ENCODE measurements at regions not wholly inside any gene's neighbourhood (a gene's known extent, or its start where the extent isn't known, plus 50 kb on each side); places are given as distances from the start of the nearest gene placed in this dataset.

DNA sequence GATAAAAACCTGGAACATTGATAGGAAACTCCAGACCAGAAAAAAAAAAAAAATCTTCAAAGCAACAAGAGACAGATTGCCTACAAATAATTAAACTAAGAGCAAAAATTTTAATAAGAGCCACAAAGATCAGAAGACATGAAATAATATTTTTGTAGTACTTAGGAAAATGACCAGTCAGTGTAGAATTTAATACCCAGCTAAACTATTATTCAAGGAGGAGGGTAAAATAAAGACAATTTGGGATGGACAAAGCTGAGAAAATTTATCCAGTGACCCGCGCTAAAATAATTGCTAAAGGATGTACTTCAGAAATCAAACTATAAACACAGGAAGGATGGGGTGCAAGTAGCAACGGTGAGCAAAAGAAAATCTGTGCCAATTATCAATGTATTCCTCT is 133.2 kb downstream of the AQP9 start:
- no peak for DNase-seq

DNA sequence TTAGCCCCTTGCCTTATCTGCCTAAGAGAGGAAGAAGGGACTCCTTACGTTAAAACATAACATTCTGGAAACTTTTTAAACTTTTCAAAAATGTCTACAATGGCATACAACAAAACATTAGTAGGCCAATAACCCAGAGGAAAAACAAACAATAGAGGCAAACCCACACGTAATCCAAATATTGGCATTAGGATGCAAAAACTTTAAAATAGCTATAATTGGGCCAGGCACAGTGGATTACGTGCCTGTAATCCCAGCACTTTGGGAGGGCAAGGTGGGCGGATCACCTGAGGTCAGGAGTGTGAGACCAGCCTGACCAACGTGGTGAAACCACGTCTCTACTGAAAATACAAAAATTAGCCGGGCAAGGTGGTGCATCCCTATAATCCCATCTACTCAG is 134.9 kb downstream of the AQP9 start:
- no peak for DNase-seq

DNA sequence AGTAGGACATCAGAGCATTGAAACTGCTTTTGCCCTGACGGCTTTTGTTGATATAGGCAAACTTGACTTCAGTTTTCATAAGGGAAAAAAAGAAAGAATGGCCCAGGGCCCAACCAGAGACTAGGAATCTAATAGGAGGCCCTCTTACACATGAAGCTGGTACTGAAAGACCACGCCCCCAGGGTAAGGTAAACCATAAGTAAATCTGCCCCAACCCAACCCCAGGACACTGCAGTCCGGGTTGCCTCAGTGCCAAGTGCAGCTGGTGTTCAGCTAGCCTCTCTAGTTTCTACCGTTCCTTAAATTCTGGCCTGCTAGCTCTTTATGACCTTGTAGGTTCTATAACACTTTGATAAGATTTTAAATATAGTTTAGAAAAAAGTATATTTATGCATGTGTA is 136.7 kb downstream of the AQP9 start:
- DNase-seq = no peak

DNA sequence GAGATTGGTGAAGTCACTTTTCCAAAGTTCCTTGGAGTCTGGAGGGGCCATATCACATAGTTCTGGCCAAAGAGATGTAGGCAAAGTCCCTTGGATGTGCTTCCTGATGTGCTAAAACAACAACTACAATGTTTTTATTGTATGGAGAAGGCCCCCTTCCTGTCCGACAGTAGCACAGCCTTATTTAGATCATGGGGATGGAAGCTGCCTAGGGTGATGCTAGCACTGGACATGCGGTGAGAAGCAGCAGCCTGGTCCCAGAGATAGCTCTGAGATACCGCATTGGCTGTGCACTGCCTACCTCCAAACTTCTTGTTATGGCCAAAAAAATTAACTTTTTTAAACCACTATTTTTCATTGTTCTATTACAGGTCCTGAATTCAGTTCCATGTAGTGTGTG is 137.6 kb downstream of the AQP9 start:
- DNase-seq = no peak

DNA sequence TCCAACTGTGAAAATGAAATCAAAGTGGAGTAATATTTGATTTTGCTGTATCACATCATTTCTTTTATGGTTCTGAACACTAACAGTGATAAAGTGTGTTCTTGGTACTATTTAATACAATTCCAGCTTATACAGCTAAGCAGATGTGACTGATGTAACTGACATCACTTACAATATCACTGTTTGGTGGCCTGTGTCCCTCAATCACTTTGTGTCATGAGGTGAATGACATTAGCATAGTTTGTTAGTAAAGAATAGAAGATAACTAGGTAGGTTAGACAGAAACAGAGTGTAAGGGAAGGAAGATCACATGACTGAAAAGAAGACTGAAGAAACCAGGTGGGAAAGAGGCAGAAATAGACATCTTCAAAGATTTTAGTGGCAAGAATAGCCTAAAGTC is 138.7 kb downstream of the AQP9 start:
- no peak for DNase-seq

DNA sequence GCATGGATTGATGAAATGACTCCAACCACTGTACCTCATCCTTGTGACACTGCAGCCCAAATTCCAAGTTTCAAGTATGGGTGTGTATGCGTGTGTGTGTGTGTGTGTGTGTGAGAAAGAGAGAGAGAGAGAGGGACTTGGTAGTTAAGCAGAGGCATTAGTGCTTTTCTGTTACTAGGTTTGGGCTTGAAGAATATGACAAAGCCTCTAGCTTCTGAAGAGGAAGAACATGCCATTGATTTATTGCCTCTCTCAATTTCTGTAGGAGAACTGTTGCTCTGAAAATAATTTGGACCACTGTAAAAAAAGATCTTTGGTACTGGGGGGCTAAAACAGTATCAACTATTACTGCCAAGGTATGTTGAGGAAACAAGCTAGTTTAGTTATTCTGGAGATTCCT is 139.2 kb downstream of the AQP9 start:
- no peak for DNase-seq

DNA sequence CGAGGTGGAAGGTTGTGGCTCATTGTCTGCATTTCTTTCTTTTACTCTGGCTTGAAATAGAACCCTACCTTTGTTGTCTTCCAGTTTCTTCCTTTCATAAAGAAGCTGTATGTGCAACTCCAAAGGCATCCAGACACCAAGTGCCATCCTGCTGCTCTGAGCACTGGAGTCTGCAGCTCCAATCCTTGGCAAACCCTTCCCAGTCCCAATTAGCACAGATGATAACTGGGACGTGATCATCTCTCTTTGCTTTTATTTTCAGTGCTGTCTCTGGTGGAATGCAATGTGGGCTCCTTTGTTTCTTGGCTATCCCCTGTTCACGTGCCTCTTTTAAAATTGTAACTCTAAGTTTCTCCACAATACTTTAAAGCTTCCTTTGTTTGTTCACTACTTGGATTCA is 140.9 kb downstream of the AQP9 start:
- no peak for DNase-seq

DNA sequence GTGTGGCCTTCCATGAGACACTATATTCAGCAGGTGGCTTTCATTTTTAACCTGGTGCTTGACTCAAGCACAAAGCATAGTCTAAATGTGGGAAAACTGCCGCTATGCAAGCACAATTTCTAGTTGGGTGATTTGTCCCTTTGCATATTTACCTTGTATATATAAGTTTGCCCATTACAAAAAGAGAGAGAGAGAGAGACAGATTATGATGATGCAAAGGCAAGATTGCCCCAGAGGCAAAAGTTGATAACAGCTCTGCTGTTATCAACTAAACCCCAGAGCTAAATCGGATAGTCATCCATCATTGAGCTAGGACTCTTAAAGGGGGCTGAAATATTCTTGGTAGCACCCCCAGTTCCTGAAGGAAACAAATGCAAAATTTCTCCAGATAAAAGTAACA is 141.5 kb downstream of the AQP9 start:
- no peak for DNase-seq

DNA sequence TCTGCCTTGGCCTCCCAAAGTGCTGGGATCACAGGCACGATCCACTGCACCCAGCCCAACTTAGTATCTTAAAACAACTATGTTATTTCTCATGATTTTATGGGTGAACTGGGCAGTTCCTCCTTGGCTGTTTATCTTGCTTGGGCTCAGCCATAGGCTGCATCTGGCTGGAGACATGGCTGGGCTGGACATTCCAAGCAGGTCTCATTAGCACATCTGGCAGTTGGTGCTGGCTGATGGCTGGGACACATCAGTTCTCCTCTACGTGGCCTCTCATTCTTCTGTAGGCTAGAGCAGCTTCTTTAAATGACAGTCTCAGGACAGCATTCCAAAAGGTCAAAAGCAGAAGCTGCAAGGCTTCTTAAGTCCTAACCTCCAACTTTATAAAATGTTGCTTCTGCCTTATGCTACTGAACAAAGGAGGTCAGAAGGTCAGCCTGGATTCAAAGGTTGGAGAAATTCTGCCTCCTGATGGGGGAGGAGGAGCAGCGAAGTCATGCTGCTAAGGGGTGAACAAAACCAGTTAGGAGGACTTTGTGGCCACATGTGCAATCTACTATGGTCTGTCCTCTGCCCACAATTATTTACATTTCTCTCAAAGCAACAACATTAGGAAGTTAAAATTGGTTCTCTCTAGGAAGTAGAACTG is 144.0 kb downstream of the AQP9 start:
- no peak for DNase-seq

DNA sequence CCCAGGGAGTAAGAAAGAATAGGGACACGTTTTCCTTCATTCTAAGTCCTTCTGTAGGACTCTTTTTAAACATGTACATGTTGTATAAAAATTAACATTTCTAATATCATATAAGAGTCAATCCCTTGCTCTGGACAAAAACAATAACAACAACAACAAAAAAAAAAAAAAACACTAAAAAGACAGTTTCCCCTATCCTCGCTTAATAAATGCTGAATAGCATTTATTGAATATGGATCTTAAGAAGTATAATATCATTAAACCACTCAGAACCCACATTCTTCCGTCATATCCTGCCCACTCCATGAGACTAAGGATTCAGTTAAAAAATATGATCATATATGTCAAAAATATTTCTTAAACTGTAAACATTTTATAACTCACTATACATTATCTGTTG is 145.1 kb downstream of the AQP9 start:
- no peak for DNase-seq

DNA sequence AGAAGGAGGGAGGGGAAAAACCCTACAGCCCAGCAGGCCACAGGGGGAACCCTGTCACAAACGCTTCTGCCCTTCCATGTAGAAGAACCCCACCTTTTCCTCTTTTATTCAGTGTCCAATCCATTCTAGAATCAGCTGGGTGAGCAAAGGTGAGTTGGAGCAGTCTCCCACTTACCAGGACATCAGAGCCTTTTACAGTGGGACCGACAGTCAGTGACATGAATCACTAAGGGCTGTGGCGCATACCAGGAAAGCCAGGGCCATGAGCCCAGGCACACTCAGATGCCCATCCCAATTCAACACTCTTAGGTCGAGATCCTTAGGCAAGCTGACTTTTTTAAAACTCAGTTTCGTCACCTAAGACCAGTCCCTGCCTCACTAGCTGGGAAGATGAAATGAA is 146.1 kb downstream of the AQP9 start:
- no peak for DNase-seq

DNA sequence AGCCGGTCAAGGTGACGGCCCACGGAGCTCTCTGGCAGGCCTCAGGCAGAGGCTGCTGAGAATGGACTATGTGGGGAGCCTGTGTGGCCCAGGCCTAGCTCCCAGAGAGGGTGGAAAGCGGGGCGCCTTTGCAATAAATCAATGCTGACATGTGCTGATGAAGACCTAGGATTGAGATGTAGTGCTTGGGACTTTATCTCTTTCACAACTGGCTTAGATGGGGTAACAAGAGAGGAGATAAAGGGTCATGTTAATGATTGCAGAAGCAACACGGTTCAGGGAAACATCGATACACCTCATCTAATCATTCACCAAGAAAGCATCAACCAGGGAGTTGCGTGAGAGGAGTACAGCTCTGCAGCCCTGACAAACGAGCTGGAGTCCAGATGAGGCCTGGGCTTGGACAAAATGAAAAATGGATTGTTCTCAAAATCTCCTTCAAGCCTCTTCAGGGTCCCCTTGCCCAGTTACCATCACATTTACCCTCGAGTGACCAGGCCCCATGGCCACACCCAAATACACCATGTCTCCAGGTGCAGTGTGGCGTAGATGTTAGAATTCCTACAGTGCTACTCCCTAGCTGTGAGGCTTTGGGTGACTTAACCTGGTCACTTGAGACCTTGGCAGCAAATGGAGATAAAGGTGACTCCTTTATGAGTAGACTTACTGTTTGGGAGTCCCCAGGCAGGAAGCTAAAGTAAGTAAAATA is 146.4 kb upstream of the LIPC start:
- no peak for DNase-seq

DNA sequence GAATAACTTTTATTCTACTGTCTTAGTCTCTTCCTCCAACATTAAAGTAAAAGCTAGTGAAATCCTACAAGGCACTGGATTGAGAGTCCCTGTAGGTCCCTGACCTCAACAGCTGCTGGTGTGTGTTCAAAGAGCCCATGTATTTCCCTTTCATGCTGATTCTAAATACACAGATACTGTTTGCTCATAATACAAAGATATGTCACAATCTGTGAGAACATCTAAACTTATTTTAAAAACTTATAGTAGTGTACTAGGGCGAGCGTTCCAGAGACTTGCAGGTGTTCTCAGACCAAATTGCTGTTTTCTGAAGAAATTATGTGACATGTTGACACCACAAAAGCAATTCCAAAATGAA is 145.9 kb upstream of the LIPC start:
- no peak for DNase-seq

DNA sequence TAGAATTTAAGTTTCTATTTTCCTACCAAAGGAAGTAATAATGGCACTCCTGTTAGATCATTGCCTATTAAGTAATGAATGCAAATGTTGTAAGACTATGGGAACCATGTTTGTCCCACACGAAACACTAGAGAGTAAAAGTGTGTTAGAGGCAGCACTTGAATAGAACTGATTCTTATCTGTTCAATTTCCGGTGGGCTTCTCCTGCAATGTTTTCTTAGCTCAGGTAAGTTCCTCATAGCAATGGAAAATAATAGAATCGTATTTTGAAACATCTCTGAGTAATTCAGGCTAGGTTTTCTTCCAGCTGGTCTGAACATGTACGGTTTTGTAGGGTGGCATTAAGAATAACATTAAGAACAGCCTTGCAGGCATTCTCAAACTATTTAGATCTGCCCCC is 145.3 kb upstream of the LIPC start:
- no peak for DNase-seq

DNA sequence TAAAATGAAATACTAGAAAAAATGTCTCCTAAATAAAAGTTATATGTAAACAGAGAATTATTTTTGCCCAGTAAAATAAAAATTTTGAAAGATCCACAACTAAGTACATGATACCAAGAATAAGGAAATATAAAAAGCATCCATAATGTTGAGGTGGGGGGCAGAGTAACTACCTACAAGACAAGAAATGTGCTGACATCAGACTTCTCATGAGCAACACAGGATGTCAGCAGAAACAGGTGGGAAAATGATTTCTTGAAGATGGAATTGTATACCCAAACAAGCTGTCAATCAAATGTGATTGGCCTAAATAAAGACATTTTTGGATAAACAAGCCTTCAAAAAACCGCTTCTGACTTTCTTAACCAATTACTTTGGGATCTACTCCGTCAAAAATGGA is 143.9 kb upstream of the LIPC start:
- DNase-seq = no peak

DNA sequence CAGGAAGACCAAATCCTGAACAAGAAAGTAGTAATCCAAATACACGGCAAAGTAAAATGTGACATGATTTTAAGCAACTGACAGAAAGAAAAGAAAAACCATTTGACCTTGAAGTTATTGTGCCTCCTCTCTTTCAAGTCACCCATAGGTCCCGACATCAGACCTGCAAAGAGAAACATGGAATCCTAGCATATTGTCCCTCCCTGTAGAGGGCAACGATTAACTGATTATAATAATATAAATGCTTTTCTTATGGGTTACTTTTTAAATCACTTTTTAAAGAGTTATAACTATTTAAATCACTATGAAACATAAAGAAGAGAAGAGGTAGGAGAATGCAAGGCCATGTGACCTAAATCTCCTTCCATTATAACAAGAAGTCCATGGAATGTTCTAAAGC is 143.2 kb upstream of the LIPC start:
- no peak for DNase-seq

DNA sequence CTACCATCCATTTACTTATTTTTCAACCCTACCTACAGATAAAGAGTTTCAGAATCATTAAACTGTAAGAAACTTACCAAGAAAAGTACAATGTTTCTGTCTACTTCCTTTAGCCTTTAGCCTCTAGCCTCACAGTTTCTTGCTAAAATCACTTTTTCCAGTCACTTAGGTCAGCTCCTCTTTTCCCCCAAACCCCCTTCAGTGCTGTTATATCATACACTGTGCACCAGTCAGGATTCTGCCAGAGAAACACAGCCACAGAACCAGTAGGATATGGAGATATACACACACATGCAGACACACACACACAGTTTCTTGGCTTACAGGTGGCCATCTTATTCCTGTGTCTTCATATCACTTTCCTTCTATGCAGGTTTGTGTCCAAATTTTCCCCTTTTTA is 139.9 kb upstream of the LIPC start:
- DNase-seq = no peak

DNA sequence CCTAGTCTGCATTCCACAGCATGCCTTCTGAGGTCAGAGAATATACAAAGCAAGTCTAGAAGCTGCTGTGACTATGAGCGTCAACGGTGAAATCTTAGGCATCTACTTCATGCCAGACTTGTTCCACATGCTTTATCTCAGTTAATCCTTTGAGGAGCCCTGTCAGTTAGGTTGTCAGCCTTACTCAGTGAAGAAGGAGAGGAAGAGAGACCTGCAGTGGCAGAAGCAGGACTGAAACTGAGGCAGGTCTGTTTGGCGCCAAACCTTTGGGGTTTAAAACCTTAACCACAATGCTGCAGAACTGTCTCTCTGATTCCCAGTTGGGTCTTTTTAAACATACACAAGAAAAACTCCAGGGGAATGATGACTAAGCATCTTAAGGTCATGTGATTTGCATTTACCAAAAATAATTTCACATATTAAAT is 139.0 kb upstream of the LIPC start:
- no peak for DNase-seq

DNA sequence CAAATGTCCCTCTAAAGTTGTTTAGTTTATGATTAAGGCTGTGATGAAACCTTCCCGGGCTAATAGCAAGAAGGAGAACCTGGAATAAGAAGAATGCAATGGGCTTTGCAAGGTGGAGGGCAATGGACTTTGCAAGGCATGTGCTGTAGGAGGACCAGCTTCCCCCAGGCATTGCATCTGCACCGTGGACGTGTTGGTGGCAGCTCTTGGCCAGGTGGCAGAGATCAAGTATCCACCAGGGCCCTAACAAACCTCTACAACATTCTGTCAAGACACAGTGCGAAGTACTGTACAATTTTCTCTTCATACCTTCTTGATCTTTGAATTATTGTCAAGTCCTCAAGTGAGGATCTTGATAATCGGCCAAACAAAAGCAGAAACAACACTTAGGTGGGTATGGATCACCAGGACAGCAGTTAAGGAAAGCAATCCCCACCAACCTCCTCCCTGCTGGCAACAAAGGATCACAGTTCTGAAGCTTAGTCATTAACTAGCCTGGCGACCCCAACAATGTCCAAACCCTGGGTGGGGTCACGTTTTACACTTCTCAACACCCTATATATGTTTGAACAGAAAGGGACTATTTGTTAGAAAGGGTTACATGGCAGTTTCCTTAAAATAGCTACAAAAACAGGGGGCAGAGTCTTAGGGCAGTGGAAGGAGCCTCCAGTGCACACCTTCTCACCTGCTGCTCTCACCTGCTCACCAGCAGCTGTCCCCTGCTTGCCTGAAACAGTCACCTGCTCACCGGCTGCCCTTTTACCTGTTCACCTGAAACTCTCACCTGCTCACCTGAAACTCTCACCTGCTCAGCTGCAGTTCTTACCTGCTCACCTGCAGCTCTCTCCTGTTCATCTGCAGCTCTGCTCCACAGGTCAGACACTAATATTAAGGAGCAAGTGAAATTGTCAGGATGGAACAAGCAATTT is 137.9 kb upstream of the LIPC start:
- DNase-seq = no peak

DNA sequence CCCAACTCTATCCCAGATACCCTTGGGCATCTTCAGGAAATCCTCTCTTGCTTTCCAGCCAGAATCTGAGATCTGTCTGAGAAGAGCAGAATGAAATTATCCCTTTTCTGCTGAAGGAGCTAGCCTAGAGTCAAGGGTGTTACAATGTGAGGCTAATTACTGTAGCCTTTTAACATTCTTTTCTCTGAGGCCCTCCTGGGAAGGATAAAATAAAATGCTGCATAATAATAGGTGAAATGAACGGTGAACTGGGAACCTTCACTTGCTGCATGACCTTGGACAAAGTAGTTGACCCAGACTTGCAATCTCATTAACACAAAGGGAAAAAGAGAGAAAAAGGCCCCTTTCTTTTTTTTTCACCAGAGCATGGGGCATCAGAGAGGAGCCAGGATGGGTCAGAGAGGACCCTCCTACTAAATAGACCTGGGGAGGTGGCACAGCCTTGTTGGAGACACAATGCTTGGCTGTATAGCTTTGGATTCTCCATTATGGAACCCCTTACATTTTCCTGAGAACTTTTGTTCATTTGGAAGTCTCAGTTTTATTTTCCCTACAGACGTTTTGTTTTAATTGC is 137.0 kb upstream of the LIPC start:
- no peak for DNase-seq

DNA sequence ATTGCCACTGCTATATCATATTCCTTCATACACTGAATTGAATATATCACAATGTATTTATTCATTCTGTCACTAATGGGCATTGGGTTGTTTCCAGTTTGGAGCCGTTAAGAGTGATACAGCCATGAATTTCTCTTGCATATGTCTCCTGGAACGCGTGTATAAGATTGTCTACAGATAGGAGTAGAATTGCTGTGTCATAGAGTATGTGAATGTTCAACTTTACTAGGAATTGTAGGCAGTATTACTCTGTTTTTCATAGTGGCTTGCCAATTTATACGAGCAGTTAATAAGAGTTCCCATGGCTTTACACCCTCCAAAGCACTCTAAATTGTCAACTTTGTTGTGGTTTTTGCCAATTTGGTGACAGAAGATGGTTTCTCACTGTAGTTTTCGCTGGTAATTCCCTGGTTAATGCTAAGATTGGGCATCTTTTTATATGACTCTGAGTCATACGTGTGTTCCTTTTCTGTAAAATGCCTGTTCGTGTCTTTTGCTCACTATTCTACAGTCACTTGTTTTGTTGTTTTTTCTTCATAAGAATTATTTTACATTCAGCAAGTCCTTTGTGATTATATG is 136.1 kb upstream of the LIPC start:
- DNase-seq = no peak

DNA sequence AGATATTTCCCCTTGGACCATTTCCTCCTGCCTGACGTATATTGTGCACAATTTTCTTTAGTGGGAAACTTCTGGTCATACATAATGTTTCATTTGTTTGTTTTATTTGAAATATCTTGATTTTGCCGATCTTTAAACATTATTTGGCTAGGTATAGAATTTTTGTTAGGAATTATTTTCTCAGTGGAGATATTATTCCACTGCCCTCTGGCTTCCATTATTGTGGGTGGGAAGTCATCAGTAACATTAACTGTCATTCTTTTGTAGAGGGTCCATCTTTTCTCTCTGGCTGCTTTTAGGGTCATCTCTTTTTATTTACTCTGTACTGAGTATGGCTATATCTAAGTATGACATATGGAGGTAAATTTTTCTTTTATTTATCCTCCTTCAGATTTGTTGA is 135.5 kb upstream of the LIPC start:
- no peak for DNase-seq

DNA sequence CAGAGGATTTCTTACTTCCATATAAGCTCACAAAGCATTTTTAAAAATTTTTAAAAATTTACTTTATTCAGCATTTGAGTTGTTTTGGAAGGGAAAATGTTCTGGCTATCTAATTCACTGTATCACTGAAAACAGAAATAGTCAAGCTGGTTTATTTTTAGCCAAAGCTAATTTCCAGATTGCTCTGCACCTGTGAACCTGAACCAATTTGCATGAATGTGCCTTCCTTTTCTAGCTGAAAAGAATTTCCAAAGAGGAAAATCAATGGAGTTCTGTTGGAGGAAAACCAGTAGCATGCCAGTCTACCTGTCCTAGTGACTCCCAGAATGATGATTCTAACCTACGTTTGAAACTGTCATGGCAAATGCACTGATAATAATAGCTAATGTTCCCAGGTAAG is 134.2 kb upstream of the LIPC start:
- no peak for DNase-seq

Data from skin of body (tissue), 1 donor.